ENCODE measurements at regions not wholly inside any gene's neighbourhood (a gene's known extent, or its start where the extent isn't known, plus 50 kb on each side); places are given as distances from the start of the nearest gene placed in this dataset.
"Not testable (repeated sequence)": the region's sequence is repeated elsewhere in the genome, so short reads cannot be mapped to it uniquely, and the experiment has no call there.

DNA sequence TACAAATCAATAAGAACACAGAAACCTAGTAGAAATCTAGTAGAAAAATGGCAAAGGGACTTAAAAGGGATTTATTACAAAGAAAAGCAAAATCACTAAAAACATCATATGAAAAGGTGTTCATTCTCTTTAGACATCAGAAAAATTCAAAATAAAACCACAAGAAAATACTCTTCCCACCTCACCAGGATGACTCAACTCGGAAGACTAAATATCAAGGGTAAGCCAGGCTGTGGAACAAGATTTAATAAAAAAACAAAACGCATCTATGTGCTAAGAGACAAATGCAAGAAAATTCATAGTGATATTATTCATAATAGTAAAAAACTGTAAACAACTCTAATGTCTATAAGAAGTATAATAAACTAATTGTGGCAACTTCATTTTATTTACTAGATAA lies 181.6 kb upstream of the GHR start:
- no peak for DNase-seq (ENCODE audit: low read depth)

GRCh38 chr5:42242210-42242609 lies 181.0 kb upstream of the GHR start:
- DNase-seq (ENCODE audit: low read depth), result peak; percentile 1

DNA sequence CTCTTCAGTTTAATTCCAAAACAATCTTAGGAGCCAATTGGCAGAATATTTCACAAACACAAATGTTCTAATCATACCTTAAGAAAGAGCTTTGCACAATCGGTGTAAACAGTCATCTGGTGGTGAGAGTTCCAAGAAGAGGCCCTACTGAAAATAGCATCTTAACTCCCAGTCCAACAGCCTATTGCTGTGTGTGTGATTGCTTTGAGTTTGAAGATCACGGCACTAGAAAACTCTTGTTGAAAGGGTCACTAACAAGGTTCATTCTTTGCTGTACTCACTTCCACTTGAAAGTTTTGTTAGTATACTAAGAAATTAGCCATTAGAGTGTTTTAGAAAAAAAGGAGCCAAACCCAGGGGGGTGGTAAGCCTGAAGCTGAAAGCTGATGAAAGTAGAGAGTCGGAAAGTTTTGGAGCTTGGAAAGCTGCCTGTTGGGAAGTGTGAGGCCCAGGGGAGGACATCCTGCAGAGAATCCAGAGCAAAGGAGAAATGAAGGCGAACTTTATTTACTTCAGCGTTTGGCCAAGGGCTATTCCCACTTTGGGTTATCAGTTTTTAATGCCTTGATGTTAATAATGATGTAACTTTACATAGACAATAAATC lies 180.3 kb upstream of the GHR start:
- DNase-seq (ENCODE audit: low read depth), result no peak

GRCh38 chr5:42252306-42252705 lies 170.9 kb upstream of the GHR start:
- DNase-seq (ENCODE audit: low read depth), result no peak

- DNase-seq (ENCODE audit: low read depth), result not testable (repeated sequence)
These were observed 163.3 kb upstream of the GHR start for GRCh38 chr5:42259914-42260313.

GRCh38 chr5:42267091-42267490 lies 156.1 kb upstream of the GHR start:
- no peak for DNase-seq (ENCODE audit: low read depth)

GRCh38 chr5:42268170-42268569 lies 155.1 kb upstream of the GHR start:
- not testable (repeated sequence) for DNase-seq (ENCODE audit: low read depth)

- DNase-seq (ENCODE audit: low read depth), result peak; percentile 18
These were observed 154.6 kb upstream of the GHR start for GRCh38 chr5:42268630-42269029.

DNA sequence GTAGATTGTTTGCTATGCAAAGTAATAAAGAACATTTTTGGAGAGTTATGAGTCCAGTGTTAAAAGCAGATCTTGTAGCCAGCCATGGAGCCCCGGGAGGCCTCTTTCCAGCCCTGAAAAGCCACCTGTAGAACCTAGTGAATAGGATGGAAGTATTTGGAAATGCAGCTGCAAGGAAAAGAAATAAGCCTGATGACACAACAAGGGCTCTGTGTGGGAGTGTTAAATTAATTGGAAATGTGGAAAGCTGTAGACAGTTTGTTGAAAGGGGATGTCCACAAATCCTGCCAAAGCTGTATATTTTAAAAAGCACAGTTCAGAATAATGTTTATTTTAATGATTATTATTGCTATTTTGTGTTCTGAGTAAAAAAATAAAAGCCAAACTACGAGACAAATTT lies 152.5 kb upstream of the GHR start:
- no peak for DNase-seq (ENCODE audit: low read depth)

- no peak for DNase-seq (ENCODE audit: low read depth)
These were observed 148.3 kb upstream of the GHR start for GRCh38 chr5:42274913-42275312.

- DNase-seq (ENCODE audit: low read depth), result no peak
These were observed 145.9 kb upstream of the GHR start for GRCh38 chr5:42277293-42277692.

GRCh38 chr5:42284584-42284983 lies 138.7 kb upstream of the GHR start:
- no peak for DNase-seq (ENCODE audit: low read depth)

- DNase-seq (ENCODE audit: low read depth), result no peak
These were observed 138.0 kb upstream of the GHR start for GRCh38 chr5:42285230-42285629.

- DNase-seq (ENCODE audit: low read depth), result no peak
These were observed 122.7 kb upstream of the GHR start for GRCh38 chr5:42300496-42300895.

DNA sequence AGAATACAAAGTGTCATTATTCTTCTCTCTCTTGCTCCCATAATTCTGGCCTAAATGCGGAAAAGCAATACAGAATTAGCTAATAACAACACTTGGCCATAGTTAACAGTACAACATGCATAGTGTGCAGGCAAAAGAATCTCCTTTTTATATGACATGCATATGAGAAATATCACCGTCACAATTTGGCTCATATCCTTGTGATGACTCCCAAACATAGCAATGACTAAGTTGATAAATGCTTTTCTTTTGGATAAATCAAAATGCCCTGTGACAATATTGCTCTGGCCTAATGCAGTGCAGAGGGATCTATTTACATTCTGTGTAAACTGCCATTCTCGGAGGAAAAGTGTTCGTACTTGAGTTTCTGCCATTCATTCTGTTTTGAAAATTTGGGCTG lies 121.9 kb upstream of the GHR start:
- peak; percentile 2 for DNase-seq (ENCODE audit: low read depth)

DNA sequence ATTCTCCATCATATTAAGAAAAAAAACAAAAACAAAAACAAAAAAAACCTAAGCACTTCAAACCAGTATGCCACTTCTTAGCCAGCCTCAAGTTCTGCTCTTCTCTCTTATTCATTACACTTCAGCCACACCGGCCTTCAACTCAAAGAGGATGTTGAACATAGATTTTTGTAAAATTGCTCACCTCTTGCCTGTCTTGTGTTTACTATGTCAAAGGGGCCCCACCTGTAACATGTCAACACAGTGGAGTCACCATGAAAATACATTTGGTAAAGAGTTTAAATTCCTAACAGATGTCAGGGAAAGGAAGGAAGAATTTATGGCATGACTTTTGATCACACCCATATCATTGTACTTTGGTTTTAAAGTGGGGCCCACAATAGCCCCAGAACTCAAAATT lies 121.1 kb upstream of the GHR start:
- no peak for DNase-seq (ENCODE audit: low read depth)

GRCh38 chr5:42306287-42306686 lies 117.0 kb upstream of the GHR start:
- no peak for DNase-seq (ENCODE audit: low read depth)

DNA sequence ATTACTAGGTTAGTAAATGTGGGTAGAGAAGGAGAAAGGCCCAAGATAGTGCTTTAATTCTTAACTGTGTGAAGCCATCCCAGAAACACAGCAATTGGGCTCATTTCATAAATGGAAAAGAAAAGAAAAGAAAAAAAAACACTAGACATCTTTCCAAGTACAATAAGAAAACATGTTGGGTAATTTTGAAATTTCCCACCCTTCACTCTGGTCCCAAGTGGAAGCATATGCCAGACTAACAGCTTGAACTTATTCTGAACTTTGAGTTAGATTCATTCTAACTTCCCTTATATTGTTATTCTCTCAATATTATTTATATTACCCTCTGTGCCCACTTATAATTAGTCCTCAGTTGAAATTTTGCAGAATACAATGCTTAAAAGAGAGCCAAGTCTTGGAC lies 113.4 kb upstream of the GHR start:
- no peak for DNase-seq (ENCODE audit: low read depth)

DNA sequence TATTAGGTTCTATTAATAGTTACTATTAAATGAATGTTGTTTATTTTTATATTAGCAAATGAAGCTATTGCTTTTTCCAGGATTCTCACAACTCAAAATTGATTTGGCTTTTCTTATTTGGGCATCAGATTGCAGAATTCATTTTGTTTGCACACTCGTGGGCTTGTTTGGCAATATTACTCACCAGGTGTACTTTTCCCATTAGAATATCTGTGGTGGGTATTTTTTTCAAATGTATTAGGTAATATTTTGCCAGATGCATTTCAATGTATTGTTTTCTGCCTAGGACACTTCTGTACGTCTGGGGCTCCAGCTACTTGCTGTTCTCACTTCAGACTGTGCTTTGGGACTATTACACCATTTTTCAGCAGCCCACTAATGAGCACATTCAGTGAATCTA lies 108.0 kb upstream of the GHR start:
- DNase-seq (ENCODE audit: low read depth), result no peak

- no peak for DNase-seq (ENCODE audit: low read depth)
These were observed 105.7 kb upstream of the GHR start for GRCh38 chr5:42317575-42317974.

DNA sequence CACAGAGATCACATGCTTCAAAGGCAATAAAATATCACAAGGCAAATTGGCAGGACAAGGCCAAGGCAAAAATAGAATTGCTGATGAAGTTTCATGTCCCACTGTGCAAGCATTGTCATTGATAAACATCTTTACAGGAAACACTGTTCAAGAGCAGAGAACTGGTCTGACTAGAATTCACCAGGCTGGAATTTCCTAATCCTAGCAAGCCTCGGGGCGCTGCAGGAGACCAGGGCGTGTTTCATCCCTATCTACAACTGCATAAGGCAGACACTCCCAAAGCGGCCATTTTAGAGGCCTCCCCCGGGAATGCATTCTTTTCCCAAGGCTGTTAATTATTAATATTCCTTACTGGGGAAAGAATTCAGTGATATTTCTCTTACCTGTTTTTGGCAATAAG lies 103.7 kb upstream of the GHR start:
- not testable (repeated sequence) for DNase-seq (ENCODE audit: low read depth)

GRCh38 chr5:42321785-42322184 lies 101.5 kb upstream of the GHR start:
- DNase-seq (ENCODE audit: low read depth), result no peak

DNA sequence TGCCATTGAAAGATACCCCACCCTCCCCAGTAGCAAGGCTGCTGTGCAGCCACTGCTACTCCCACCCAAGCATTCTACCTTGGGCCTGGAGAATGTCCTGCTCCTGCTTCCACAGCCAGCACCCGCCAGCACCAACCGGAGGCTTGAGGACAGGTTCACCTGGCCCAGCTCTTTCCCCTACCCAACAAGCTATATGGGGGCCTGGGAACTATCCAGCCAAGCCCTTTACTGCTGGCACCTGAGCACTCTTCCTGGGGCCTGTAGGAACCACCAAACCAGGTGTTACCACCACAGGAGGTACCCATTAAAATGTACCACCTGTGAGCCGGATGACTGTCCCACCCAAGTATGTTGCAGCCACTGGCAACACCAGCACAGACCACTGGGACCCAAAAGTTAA lies 86.1 kb upstream of the GHR start:
- no peak for DNase-seq (ENCODE audit: low read depth)

GRCh38 chr5:42337607-42338006 lies 85.6 kb upstream of the GHR start:
- DNase-seq (ENCODE audit: low read depth), result no peak

DNA sequence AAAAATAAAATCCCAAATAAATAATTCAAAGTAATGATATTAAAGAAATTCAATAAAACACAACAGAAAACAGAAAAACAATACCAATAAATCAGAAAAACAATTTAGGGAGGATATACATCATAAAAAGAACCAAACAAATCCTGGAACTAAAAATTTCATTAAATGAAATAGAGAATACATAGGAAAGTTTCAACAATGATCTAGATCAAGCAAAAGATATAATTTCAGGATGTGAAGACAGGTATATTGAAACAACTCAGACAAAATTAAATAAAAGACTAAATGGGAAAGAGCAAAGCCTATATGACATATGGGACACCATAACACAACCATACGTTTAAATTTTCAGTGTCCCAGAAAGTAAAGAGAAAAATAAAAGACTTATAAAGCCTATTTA lies 85.1 kb upstream of the GHR start:
- no peak for DNase-seq (ENCODE audit: low read depth)
